ENCODE measurements at regions not wholly inside any gene's neighbourhood (a gene's known extent, or its start where the extent isn't known, plus 50 kb on each side); places are given as distances from the start of the nearest gene placed in this dataset.

GRCh38 chr2:120494446-120494845, 148.5 kb downstream of the INHBB start:
- CTCF ChIA-PET = no interaction called here
- TF ChIP-seq, protein P1, sequence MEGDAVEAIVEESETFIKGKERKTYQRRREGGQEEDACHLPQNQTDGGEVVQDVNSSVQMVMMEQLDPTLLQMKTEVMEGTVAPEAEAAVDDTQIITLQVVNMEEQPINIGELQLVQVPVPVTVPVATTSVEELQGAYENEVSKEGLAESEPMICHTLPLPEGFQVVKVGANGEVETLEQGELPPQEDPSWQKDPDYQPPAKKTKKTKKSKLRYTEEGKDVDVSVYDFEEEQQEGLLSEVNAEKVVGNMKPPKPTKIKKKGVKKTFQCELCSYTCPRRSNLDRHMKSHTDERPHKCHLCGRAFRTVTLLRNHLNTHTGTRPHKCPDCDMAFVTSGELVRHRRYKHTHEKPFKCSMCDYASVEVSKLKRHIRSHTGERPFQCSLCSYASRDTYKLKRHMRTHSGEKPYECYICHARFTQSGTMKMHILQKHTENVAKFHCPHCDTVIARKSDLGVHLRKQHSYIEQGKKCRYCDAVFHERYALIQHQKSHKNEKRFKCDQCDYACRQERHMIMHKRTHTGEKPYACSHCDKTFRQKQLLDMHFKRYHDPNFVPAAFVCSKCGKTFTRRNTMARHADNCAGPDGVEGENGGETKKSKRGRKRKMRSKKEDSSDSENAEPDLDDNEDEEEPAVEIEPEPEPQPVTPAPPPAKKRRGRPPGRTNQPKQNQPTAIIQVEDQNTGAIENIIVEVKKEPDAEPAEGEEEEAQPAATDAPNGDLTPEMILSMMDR (conservative IDR thresholded peaks at IDR 0.05; ENCODE audit: low read depth, low read length) = no peak
- TF ChIP-seq EZH2phosphoT487 (IDR thresholded peaks at IDR 0.05; ENCODE audit: borderline replicate concordance, low read length) = no peak
- no peak for TF ChIP-seq EZH2 (IDR thresholded peaks at IDR 0.05; ENCODE audit: low read length, unreplicated experiment)

GRCh38 chr2:120495586-120495985, 149.7 kb downstream of the INHBB start:
- Histone ChIP-seq H3K4me2 (ENCODE audit: low read length) (no peak overlapping the region), H3K4me1 (ENCODE audit: insufficient read depth, low read length) (peaks cover 5% of the 10 kb centered on the region; the same call in 1 of the 2 replicates), H3K36me3 (ENCODE audit: low read depth, low read length) (no peaks in the 10 kb centered on the region), H3K27ac (ENCODE audit: low read length) (no peak overlapping the region), H3K4me3 (ENCODE audit: low read length) (no peak overlapping the region), H4K20me1 (ENCODE audit: low read length) (no peaks in the 10 kb centered on the region), H2AFZ (ENCODE audit: low read length) (no peak overlapping the region), H3K9me2 (replicated peaks; ENCODE audit: low read length) (no peaks in the 10 kb centered on the region), H3K9ac (ENCODE audit: low read length) (no peak overlapping the region), H3K9me3 (ENCODE audit: low read length) (no peaks in the 10 kb centered on the region), H3K79me2 (ENCODE audit: low read length) (no peaks in the 10 kb centered on the region), H3F3A (ENCODE audit: low read length, unreplicated experiment) (no peaks in the 10 kb centered on the region), H3K27me3 (ENCODE audit: low read length) (no peaks in the 10 kb centered on the region)
- intact Hi-C loops (cut with micrococcal nuclease) = no loop called here
- CTCF ChIA-PET = no interaction called here
- TF ChIP-seq EZH2 (IDR thresholded peaks at IDR 0.05; ENCODE audit: low read length, unreplicated experiment) = no peak
- no peak for TF ChIP-seq EZH2phosphoT487 (IDR thresholded peaks at IDR 0.05; ENCODE audit: borderline replicate concordance, low read length)
- TF ChIP-seq, protein P1 (conservative IDR thresholded peaks at IDR 0.05; ENCODE audit: low read depth, low read length) = no peak
- no TSS peak for BruUV-seq (replicated peaks)
- DNase-seq (no peak), ATAC-seq (no peak)
- POLR2A ChIA-PET (ENCODE audit: unreplicated experiment) = no interaction called here

More at GRCh38 chr2:120494446-120494845, 148.5 kb downstream of the INHBB start:
- Histone ChIP-seq H3K36me3 (ENCODE audit: low read depth, low read length) (no peaks in the 10 kb centered on the region), H4K20me1 (ENCODE audit: low read length) (no peaks in the 10 kb centered on the region), H3K9me3 (ENCODE audit: low read length) (no peaks in the 10 kb centered on the region), H3K4me3 (ENCODE audit: low read length) (no peak overlapping the region), H3K9ac (ENCODE audit: low read length) (no peak overlapping the region), H3K79me2 (ENCODE audit: low read length) (no peaks in the 10 kb centered on the region), H3K27ac (ENCODE audit: low read length) (no peak overlapping the region), H3K27me3 (ENCODE audit: low read length) (no peaks in the 10 kb centered on the region), H3K4me1 (ENCODE audit: insufficient read depth, low read length) (no peaks in the 10 kb centered on the region), H3K4me2 (ENCODE audit: low read length) (no peak overlapping the region), H3F3A (ENCODE audit: low read length, unreplicated experiment) (no peaks in the 10 kb centered on the region), H3K9me2 (replicated peaks; ENCODE audit: low read length) (no peaks in the 10 kb centered on the region), H2AFZ (ENCODE audit: low read length) (no peak overlapping the region)
- POLR2A ChIA-PET (ENCODE audit: unreplicated experiment) = no interaction called here
- intact Hi-C loops (cut with micrococcal nuclease) = no loop called here
- peak; percentile 46; the same call in 1 of the 2 replicates for ATAC-seq
- no TSS peak for BruUV-seq (replicated peaks)
- peak; percentile 57 for DNase-seq

GRCh38 chr2:120496235-120496634, 150.3 kb downstream of the INHBB start:
- H3K36me3 ChIP-seq (ENCODE audit: low read depth, low read length) = no peaks in the 10 kb centered on the region
- BruUV-seq (replicated peaks) = no TSS peak
- no peak overlapping the region for H3K4me3 ChIP-seq (ENCODE audit: low read length)
- H3K9ac ChIP-seq (ENCODE audit: low read length) = no peak overlapping the region
- H3K9me3 ChIP-seq (ENCODE audit: low read length) = no peaks in the 10 kb centered on the region
- H3K4me2 ChIP-seq (ENCODE audit: low read length) = no peak overlapping the region
- ChIA-PET CTCF (no interaction called here), POLR2A (ENCODE audit: unreplicated experiment) (no interaction called here)
- TF ChIP-seq, protein P1 (conservative IDR thresholded peaks at IDR 0.05; ENCODE audit: low read depth, low read length) = no peak
- TF ChIP-seq EZH2 (IDR thresholded peaks at IDR 0.05; ENCODE audit: low read length, unreplicated experiment) (no peak), EZH2phosphoT487 (IDR thresholded peaks at IDR 0.05; ENCODE audit: borderline replicate concordance, low read length) (no peak)
- H3K79me2 ChIP-seq (ENCODE audit: low read length) = no peaks in the 10 kb centered on the region
- no peak overlapping the region for H2AFZ ChIP-seq (ENCODE audit: low read length)
- no peaks in the 10 kb centered on the region for H3K9me2 ChIP-seq (replicated peaks; ENCODE audit: low read length)
- no peaks in the 10 kb centered on the region for H3F3A ChIP-seq (ENCODE audit: low read length, unreplicated experiment)
- H3K27me3 ChIP-seq (ENCODE audit: low read length) = no peaks in the 10 kb centered on the region
- no peak overlapping the region for H3K27ac ChIP-seq (ENCODE audit: low read length)
- no peak for ATAC-seq
- intact Hi-C loops (cut with micrococcal nuclease) = no loop called here
- H3K4me1 ChIP-seq (ENCODE audit: insufficient read depth, low read length) = peaks cover 5% of the 10 kb centered on the region; the same call in 1 of the 2 replicates
- H4K20me1 ChIP-seq (ENCODE audit: low read length) = no peaks in the 10 kb centered on the region
- no peak for DNase-seq

Data from PC-3 (cell line).